Fibroblast of skin of back (primary cell): ENCODE measurements at regions not wholly inside any gene's neighbourhood (a gene's known extent, or its start where the extent isn't known, plus 50 kb on each side); places are given as distances from the start of the nearest gene placed in this dataset.
A peak's percentile ranks its signal among the peaks of the same experiment; 100 is the strongest.
"Not testable (repeated sequence)": the region's sequence is repeated elsewhere in the genome, so short reads cannot be mapped to it uniquely, and the experiment has no call there.

Experiments used
- DNase-seq: peaks from one replicate; pipeline ENCODE4 v3.0.0-alpha.2; 2013

DNA sequence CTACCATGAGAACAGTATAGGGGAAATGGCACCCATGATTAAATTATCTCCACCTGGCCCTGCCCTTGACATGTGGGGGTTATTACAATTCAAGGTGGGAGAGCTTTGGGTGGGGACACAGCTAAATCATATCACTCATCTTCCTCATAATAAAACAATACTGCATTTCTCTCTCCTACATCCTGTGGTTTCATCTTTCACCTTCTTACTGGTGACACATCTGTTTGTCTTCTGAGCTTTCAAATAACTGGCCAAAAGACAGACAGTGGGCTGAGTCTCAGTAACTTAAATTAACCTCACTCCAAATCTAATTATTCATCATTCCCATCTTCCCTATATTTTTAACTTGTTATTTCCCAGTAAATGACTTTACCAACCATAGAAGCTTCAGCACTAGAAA, 729.7 kb upstream of the USP15 start:
- no peak for DNase-seq

DNA sequence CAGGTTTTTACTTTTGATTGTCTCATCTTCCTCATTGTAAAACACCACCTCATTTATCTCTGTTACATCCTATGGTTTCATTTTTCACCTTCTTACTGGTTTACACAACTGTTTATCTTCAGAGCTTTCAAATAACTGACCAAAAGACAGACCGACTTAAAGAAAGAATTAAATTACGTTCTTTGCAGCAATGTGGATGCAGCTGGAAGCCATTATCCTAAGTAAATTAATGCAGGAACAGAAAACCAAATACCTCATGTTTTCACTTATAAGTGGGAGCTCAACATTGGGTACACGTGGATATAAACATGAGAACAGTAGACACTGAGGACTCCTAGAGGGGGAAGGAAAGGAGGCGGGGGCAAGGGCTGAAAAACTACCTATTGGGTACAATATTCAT, 729.0 kb upstream of the USP15 start:
- DNase-seq = no peak

DNA sequence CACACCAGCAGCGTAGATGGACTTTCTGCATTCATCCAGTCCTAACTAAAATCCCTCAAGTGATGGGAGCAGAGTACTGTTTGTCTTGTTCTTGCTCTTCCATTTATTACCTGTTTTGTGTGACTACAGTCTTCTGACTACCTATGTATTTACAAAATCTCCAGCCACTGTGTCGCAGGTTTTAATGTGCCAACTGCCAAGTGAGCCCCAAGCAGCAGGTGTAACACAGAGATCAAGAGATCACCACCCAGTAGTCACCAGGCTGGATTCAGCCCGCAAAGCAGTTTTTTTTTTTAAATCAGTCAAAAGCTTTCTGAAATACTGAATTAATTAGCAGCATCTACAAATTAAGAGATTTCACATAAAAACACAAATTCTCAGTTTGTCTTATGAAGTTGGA, 724.1 kb upstream of the USP15 start:
- DNase-seq = no peak

DNA sequence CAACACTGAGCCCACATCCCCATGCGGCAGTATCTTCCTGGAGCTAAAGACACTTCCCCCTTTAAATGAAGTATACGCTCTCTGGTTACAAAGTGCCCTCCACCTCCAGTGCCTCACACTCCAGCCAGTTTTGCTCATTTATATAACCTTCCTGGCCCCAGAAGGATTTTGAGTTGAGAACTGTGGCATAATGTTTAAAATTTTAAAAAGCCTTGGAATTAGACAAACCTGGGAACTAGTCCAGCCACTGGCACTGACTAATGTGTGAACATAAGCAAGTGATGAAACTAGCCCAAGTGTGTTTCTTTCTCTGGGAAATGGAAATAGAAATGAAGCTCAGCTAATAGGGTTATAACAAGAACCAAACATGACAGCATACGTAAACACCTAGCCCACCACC, 723.7 kb upstream of the USP15 start:
- DNase-seq = no peak

DNA sequence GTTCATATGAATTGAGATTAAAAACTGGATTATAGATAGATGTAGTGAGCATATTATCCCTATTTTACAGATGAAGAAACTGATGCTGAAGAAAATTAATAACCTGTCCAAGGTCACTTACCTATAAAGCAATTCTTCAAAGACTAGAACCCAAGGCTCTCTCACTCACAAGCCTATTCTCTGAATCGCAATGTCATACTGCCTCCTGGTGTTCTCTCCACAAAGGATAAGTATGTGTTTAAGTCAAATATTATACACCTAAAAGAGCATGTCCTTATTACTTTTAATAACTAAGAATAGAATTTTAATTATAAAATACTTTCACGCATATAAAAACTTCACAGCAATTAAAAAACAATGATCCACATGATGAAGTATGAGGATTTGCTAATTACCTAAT, 721.3 kb upstream of the USP15 start:
- DNase-seq = no peak

DNA sequence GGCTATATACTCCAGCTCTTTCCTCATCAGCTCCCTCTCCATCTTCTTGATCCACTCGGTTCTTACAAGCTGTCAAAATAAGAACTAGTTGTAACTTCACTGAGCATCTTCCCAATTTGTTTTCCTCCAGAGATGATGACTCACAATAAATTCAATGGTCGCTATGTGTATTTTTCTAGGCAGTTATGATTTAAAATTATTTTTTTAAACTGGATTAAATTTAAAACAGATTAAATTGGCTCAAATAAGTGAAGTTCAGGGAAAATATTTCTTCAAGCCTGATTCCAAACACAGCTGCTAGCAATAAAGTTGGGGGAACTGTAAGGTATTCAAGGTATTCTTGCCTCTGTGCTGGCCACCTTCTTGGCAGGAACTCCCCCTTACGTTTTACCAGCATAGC, 717.7 kb upstream of the USP15 start:
- DNase-seq = no peak

DNA sequence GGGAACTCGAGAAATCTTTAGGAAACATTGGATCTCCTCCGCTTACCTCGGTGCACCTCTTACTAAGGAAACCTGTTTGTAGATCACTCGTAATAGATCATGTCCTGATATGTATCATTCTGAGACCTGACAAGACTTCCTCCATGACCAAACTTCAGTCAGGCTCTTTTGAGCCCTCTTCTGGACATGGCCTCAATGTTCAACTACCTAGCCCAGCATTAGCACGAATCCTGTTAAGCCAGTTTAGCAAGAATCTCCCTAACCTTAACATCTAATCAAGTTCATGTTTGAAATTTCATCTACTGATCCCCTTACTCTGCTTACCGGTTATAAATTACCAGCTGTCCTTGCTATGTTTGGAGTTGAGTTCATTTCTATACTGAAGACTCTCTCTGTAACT, 713.9 kb upstream of the USP15 start:
- DNase-seq = no peak

DNA sequence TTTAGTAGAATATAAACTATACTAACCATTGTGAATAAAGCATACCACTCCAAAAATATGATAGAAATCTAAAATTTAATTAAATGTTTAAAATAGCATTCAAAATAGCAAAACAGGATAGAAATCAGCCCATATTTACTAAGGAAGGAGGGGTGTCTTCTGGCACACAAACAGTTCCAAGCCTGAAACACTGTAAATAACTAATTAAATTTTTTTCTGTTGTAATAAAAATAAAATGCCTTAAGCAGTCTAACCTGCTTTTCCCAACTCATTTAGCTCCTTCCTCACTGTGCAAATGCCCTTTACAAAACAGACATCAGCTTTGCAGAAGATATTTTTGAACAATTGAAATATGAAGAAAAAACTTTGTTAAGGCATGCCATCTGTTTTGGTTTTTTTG, 707.1 kb upstream of the USP15 start:
- DNase-seq = no peak

DNA sequence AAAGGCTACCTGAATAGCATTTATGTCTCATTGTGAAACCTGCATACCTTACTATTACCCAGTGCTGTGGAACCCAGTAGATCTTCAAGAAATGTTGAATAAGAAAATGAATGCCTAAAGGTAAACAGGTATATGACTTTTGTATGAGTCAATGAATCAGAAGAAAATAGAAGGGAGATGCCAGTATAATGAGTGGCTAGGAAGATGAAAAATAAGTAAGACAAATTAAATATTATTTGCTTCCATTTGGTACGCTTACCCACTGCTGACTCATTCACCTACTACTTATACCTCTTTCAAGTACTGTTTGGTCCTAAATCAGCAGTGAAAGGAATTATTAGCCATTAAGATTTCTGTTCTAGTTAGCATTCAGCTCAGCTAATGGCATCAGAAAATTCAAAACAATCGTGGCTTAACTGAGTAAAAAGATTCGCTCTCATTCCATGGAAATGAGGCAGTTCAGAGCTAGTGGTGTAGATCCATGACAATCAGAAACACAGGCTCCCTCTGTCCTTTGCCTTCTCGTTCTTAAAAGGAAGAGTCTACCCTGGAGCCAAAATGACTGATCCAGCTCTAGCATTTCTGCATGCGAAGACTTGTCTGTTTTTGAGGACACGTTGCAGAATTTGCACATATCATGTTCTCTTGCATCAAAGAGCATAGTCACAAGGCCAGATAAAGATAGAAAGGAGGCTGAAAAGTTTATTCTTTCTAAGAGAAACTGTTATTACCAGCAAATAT, 705.8 kb upstream of the USP15 start:
- no peak for DNase-seq

DNA sequence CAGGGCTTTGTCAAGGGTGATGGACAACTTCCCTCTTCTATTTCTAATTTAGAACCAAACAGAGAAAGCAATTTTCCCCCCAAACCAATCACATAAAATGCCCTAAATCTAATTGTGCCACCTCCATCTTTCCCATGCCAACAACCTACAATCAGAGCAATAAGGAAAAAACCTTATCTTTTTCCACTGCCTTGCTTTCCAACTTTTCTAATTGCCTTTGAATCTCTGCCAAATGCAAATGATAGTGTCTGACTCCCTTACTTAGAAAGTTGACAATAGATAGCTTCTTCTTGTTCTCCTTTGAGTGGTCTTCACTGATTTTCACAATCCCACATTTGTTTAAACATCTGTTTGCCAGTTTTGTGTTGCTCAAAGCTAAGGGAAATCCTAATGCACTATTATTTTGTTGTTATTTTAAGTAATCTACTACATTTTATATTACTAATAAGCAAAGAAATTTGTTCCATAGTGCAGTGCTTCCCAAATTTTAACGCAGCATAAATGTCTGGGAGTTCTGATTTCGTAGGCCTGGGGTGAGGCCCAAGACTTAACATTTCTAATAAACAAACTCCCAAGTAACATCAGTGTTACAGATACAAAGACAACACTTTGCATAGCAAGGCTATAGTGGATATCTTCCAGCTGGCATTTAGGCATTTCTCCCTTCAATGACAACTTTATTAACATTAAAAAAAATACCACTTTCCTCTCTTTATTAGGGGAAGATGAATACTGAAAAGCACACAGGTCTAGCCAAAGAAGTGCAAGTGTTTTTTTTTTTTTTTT, 696.3 kb upstream of the USP15 start:
- DNase-seq = no peak

DNA sequence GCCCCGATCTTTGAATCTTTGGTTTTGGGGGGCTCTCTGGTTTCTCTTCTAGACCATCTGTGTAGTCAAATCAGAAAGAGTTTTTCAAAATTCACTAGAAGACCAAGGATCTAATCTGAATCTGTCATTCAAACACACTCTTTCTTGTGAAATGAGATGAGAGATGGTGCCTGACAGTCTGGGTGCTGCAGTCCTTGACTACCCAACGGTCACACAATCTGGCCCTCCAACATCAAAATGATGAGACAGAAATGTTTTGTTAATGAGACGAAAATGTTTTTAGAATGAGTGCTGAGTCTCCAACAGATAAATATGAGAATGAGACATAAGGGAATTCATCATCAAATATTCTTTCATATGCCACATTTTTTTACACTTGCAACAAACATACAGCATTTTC, 695.7 kb upstream of the USP15 start:
- no peak for DNase-seq

DNA sequence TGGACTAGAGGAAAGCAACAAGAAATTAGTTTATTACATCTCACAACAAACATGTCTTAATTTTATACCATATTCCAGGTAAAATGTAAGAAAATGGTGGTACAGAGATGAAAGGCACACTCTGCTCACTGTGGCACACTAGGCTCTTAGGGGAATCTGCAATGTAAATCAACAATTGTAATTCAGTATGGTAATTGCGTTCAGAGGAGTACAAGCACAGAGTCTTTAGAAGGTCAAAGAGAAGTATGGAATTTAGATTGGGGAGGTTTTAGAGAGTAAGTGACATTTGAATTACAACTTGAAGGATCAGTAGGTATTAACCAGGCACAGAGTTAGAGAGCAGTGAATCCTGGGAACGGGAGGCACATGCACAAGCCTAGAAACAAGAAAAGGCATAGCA, 694.0 kb upstream of the USP15 start:
- no peak for DNase-seq

DNA sequence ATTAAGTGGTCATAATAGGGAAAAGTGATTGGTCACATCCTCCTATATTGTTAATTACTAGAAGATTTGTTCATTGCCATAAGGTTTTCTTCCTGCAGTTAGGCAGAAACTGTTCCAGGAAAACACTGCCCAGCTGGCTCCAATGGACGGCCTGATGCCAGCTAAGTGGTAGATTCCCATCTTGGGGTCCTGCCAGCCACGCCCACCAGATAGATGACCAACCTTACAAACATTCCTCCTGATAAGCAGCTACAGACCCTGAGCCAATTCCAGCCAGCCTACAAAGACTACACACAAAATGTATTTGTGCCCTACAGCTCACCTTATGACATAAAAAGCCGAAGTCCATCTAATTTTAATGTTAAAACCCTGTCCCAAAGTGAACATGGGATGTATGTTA, 685.9 kb upstream of the USP15 start:
- no peak for DNase-seq

DNA sequence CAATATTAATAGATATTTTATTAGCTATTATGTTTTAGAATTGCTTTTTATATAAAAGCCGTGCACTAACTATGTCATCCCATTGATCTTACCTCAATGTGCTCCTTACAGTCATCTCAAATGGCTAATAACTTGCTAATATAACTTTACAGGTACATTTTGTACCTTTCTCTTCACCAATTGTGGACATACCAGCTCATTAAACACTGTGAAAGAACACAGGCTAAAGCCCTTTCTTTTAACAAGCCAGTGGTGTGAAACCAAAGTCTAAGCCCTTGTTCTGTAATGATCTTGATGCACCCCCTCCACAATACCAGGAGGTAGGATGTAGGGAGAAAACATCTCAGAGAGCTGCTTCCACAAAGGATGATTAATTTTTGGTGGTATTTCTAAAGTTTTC, 675.3 kb upstream of the USP15 start:
- no peak for DNase-seq

DNA sequence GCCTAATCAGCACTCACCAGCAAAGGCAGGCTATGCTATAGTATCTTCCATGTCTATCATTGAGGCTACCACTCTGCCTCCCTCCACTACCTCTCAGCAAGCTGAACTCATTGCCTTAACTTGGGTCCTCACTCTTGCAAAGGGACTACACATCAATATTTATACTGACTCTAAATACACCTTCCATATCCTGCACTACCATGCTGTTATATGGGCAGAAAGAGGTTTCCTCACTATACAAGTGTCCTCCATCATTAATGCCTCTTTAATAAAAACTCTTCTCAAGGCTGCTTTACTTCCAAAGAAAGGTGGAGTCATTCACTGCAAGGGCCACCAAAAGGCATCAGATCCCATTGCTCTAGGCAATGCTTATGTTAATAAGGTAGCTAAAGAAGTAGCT, 669.3 kb upstream of the USP15 start:
- not testable (repeated sequence) for DNase-seq

DNA sequence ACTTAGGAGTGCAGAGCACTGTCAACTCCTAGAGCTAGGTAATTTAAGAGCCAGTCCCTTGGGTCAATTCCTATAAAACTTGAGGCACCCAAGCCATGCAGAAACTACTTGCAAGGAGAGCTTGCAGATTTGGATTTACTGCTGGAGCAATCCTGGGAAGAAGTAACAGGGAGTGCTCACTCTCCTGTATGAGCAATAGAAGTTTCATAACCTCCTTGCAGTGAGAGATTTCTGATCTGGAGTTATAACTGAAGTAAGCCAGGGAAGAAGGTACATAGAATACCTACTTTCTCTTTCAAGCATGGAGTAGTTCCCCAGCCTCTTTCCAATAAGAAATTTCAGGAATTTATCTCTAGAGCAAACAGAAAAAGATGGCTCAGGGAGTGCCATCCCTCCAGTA, 650.1 kb upstream of the USP15 start:
- no peak for DNase-seq

DNA sequence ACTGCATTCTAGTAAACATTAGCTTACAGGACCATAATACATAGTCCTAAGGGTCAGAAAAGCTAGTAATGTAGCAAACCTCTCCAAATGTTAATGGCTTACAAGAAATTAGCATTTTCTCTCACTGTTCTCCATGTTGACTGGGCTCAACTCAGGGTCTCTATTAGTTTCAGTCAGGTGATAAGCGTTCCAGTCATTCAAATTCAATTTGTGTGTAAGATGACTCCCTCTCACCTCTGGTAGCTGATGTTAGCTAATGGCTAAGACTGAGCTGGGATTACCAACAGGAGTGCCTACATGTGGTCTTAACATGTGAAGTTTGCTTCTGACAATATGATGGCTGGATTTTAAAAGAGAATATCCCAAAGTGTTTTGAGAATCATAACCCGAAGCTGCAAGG, 630.5 kb upstream of the USP15 start:
- no peak for DNase-seq

DNA sequence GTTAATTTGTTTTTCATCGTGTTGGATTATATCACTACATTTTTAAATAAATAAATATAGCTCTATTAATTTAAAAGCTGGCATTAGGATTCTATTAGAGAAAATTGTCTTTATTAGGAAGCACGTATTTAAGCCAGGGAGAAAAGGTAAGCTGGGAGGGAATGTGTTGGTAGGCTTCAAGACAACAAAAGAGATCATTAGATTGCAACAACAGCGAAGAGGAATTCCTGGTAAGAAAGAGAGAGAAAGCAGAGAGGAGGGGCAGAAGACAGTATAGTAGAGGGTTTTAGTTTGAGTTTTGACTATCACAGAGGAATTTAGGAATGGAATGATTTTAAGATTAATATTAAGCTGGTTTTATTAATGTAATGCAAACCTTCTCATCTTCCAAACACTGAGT, 613.6 kb upstream of the USP15 start:
- no peak for DNase-seq

DNA sequence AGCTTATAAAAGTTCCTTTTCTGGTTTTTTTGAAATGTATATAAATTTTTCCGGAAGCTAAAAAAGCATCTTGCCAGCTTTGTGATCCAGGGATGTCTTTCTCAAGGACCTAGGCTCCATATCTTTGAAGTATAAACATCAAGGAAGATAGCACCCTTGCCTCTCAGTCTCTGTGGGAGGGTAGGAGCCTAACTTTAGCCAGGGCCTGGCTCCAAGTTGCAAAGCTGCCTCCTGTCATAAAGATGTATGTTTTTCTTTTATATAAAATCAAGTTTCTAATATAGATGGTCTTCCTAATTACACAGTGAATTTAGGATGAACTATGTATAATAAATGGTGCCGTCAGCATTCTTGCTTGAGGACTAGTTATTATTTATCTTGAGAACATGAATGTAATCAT, 612.6 kb upstream of the USP15 start:
- DNase-seq = no peak

DNA sequence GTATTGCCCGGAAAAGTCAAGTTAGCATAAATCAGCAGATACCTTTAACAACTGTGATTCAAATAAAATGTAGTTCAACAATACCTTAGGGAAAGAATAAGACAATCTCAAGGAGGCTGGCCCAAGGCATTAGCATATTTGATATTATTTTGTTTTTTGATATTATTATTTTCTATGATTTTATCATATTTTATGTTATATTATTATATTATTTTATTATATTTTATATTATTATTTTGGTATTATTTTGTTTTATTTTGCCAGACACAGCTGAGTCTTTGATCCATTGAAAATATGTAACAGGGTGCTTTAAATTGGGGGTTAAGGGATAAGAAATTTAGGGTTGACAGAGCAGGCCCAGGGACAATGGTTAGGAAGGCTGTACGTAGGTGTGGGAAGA, 607.9 kb upstream of the USP15 start:
- DNase-seq = no peak

DNA sequence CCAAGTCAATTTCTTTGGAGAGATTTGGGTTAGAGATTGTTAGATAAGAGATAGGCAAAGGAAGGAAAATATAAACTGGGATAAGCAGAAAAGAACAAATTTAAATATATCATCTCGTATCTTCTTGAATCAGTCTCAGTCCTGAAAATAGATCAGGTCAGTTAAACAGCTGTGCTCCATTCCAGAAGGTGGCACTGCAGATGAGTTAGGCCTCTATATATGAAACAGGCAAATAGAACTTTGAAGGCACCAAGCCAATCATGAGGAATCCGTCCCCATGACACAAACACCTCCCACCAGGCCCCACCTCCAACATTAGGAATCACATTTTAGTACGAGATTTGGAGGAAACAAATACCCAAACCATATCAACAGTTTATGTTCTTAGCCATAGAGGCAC, 605.5 kb upstream of the USP15 start:
- peak; percentile 13 for DNase-seq

DNA sequence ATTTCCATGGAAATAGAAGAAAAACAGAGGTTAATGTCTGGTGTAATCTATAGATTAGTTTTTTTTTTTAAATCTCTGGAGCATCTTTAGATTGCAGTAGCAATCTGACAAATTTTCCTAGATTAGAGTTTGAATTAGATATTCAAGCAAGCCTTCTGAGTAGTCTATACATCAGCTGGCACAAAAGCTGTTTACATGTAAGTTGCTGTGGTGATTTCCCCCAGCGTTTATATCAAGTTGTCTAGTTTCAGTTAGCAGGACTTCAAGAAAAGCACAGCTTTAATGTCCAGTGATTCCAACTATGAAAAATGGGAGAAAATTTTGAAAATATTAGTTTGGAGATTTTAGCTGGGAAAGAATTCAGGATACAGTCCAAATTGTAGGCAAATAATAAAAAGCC, 605.0 kb upstream of the USP15 start:
- no peak for DNase-seq

DNA sequence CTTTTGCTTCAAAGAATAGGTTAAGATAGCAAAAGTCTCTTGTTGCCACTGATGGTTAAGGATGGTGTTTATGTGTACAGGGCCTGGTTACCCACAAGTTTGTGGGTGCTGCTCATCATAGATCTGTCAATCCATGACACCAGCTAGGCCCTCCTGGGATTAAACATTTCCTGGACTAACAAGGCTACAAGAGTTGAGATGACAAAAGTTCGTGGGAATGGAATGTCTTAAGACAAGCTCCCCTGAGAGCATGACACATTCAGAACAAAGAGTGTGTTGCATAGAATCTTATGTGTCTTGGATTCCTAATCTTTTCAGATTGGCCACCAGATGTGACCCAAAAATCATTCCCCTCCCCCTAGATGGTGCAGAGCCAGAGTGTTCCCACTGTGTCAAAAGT, 592.5 kb upstream of the USP15 start:
- peak; percentile 78 for DNase-seq

DNA sequence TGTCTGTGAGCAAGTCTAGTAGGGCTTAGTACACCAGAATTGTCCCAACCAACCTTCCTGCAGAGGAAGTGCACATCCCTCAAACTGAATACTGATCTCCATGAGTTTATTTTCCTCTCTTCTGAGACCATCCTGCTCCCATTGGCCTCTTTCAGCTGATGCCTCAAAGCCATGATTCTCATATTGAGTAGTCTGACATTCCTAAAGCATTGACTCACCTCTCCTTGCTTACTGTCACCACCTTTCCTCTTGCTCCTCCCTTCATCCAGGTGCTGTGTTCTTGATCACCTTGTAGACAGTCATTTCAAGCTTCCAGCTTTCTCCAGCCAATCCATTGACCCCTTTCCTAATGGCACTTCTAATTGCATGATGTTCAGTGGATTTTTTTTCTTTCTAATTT, 583.7 kb upstream of the USP15 start:
- DNase-seq = no peak

DNA sequence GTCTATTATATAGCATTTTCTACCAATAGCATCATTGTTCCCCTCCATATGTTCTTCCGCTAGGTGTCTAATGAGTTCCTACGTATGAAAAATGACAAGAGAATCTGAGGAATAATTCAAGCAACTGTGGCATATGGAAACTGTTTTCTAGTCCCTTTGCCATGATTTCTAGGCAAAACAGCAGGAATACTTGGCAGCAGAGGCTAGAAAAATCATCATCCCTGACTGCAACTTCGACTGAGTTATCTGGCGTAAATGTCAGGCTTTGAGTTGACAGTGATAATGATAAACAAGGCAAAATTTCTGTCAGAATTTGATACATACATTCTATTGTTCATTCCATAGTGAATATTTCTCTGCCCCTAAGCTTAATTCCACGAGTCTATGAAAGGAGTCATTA, 572.8 kb upstream of the USP15 start:
- DNase-seq = no peak
